ACC112 (cell line): ENCODE measurements at regions not wholly inside any gene's neighbourhood (a gene's known extent, or its start where the extent isn't known, plus 50 kb on each side); places are given as distances from the start of the nearest gene placed in this dataset.

Experiments used
- H2AFZ ChIP-seq: fragments of 200-600 bp; sonication (generic); one replicate; pipeline ENCODE4 v1.6.0; 2017; ENCODE audit warnings: antibody characterized with exemption, low read length; ENCODE audit not compliant: unreplicated experiment
- H3K27ac ChIP-seq: fragments of 200-600 bp; sonication (generic); 2 replicates; pipeline ENCODE4 v1.5.1; 2014; ENCODE audit warnings: low read depth, mild to moderate bottlenecking, antibody characterized with exemption, low read length, moderate library complexity
- H3K27me3 ChIP-seq: fragments of 200-600 bp; sonication (generic); 2 replicates; pipeline ENCODE4 v1.6.1; 2014; ENCODE audit warnings: mild to moderate bottlenecking, antibody characterized with exemption, low read length, moderate library complexity, mixed read lengths; ENCODE audit not compliant: insufficient read depth
- H3K36me3 ChIP-seq: fragments of 200-600 bp; sonication (generic); 2 replicates; pipeline ENCODE4 v1.6.1; 2016; ENCODE audit warnings: mild to moderate bottlenecking, antibody characterized with exemption, low read length, moderate library complexity, mixed read lengths; ENCODE audit not compliant: insufficient read depth
- H3K4me1 ChIP-seq: fragments of 200-600 bp; sonication (generic); one replicate; pipeline ENCODE4 v1.6.1; 2016; ENCODE audit warnings: low read length, mixed read lengths; ENCODE audit not compliant: insufficient read depth, unreplicated experiment, control insufficient read depth
- H3K4me3 ChIP-seq: fragments of 200-600 bp; sonication (generic); 2 replicates; pipeline ENCODE4 v1.5.1; 2014; ENCODE audit warnings: mild to moderate bottlenecking, low read depth, low read length
- H3K79me2 ChIP-seq: fragments of 200-600 bp; sonication (generic); one replicate; pipeline ENCODE4 v1.6.0; 2016; ENCODE audit warnings: low read length; ENCODE audit not compliant: control insufficient read depth, unreplicated experiment, insufficient read depth

- H3K4me1 ChIP-seq, result peaks cover 19% of the 10 kb centered on the region
- H3K79me2 ChIP-seq, result no peaks in the 10 kb centered on the region
- H2AFZ ChIP-seq, result no peak overlapping the region
- peak overlapping the region; percentile 10; the same call in 1 of the 2 replicates for H3K27ac ChIP-seq
- H3K36me3 ChIP-seq, result 0 out of 2 replicates have a peak, but pooled peaks cover 5% of the 10 kb centered on the region
- H3K4me3 ChIP-seq, result no peak overlapping the region
- H3K27me3 ChIP-seq, result no peaks in the 10 kb centered on the region
Measured at GRCh38 chr1:193335806-193336428, 149.5 kb upstream of the B3GALT2 start.

GRCh38 chr1:193333166-193333565, 146.8 kb upstream of the B3GALT2 start:
- Histone ChIP-seq H3K4me1 (peaks cover 16% of the 10 kb centered on the region), H2AFZ (no peak overlapping the region), H3K79me2 (no peaks in the 10 kb centered on the region), H3K36me3 (0 out of 2 replicates have a peak, but pooled peaks cover 5% of the 10 kb centered on the region), H3K27me3 (no peaks in the 10 kb centered on the region), H3K4me3 (no peak overlapping the region), H3K27ac (no peak overlapping the region)

GRCh38 chr1:193326296-193326695, 139.9 kb upstream of the B3GALT2 start:
- H3K36me3 ChIP-seq, result 0 out of 2 replicates have a peak, but pooled peaks cover 11% of the 10 kb centered on the region
- H3K27ac ChIP-seq, result no peak overlapping the region
- H3K27me3 ChIP-seq, result no peaks in the 10 kb centered on the region
- H3K4me1 ChIP-seq, result peaks cover 19% of the 10 kb centered on the region
- no peaks in the 10 kb centered on the region for H3K79me2 ChIP-seq
- H3K4me3 ChIP-seq, result no peak overlapping the region
- no peak overlapping the region for H2AFZ ChIP-seq

GRCh38 chr1:193325771-193326170, 139.4 kb upstream of the B3GALT2 start:
- Histone ChIP-seq H3K27me3 (no peaks in the 10 kb centered on the region), H3K4me3 (no peak overlapping the region), H3K36me3 (0 out of 2 replicates have a peak, but pooled peaks cover 11% of the 10 kb centered on the region), H3K4me1 (peaks cover 23% of the 10 kb centered on the region), H3K27ac (no peak overlapping the region), H3K79me2 (no peaks in the 10 kb centered on the region), H2AFZ (no peak overlapping the region)

- H3K27ac ChIP-seq, result no peak overlapping the region
- peak overlapping the region; percentile 32 for H2AFZ ChIP-seq
- H3K4me1 ChIP-seq, result peaks cover 23% of the 10 kb centered on the region
- no peaks in the 10 kb centered on the region for H3K27me3 ChIP-seq
- no peaks in the 10 kb centered on the region for H3K79me2 ChIP-seq
- H3K4me3 ChIP-seq, result no peak overlapping the region
- 0 out of 2 replicates have a peak, but pooled peaks cover 11% of the 10 kb centered on the region for H3K36me3 ChIP-seq
Measured at GRCh38 chr1:193325042-193325441, 138.6 kb upstream of the B3GALT2 start.

GRCh38 chr1:193322211-193322610, 135.8 kb upstream of the B3GALT2 start:
- Histone ChIP-seq H3K27ac (peak overlapping the region; percentile 80), H2AFZ (peak overlapping the region; percentile 18), H3K36me3 (0 out of 2 replicates have a peak, but pooled peaks cover 7% of the 10 kb centered on the region), H3K4me1 (peaks cover 23% of the 10 kb centered on the region), H3K79me2 (no peaks in the 10 kb centered on the region), H3K4me3 (peak overlapping the region; percentile 8; the same call in 1 of the 2 replicates), H3K27me3 (no peaks in the 10 kb centered on the region)

GRCh38 chr1:193321242-193321840, 134.9 kb upstream of the B3GALT2 start:
- Histone ChIP-seq H2AFZ (peak overlapping the region; percentile 18), H3K27me3 (no peaks in the 10 kb centered on the region), H3K4me1 (peaks cover 23% of the 10 kb centered on the region), H3K79me2 (no peaks in the 10 kb centered on the region), H3K36me3 (0 out of 2 replicates have a peak, but pooled peaks cover 5% of the 10 kb centered on the region), H3K4me3 (no peak overlapping the region), H3K27ac (peak overlapping the region; percentile 80; the same call in 1 of the 2 replicates)

- Histone ChIP-seq H3K36me3 (0 out of 2 replicates have a peak, but pooled peaks cover 5% of the 10 kb centered on the region), H3K79me2 (no peaks in the 10 kb centered on the region), H3K27ac (no peak overlapping the region), H3K4me3 (no peak overlapping the region), H3K4me1 (peaks cover 23% of the 10 kb centered on the region), H2AFZ (no peak overlapping the region), H3K27me3 (no peaks in the 10 kb centered on the region)
Measured at GRCh38 chr1:193320270-193320669, 133.9 kb upstream of the B3GALT2 start.

- Histone ChIP-seq H3K36me3 (0 out of 2 replicates have a peak, but pooled peaks cover 1% of the 10 kb centered on the region), H3K27me3 (no peaks in the 10 kb centered on the region), H3K79me2 (no peaks in the 10 kb centered on the region), H3K27ac (no peak overlapping the region), H3K4me1 (peaks cover 19% of the 10 kb centered on the region), H3K4me3 (no peak overlapping the region), H2AFZ (no peak overlapping the region)
Measured at GRCh38 chr1:193318347-193318746, 131.9 kb upstream of the B3GALT2 start.

- Histone ChIP-seq H3K27me3 (no peaks in the 10 kb centered on the region), H3K4me1 (no peaks in the 10 kb centered on the region), H3K79me2 (no peaks in the 10 kb centered on the region), H3K36me3 (no peaks in the 10 kb centered on the region), H3K27ac (no peak overlapping the region), H2AFZ (no peak overlapping the region), H3K4me3 (no peak overlapping the region)
Measured at GRCh38 chr1:193313354-193314140, 127.1 kb upstream of the B3GALT2 start.
